Aorta (tissue), 5 donors: ENCODE measurements at regions not wholly inside any gene's neighbourhood (a gene's known extent, or its start where the extent isn't known, plus 50 kb on each side); places are given as distances from the start of the nearest gene placed in this dataset.

Experiments
- ATAC-seq: fragments of 200-7000 bp; cut with Tn5 transposase; one replicate; pipeline ENCODE4 v1.9.1; 2022; ENCODE audit warnings: moderate library complexity; ENCODE audit not compliant: low FRiP score
- DNase-seq, 2 donors: peaks; one replicate each; pipeline ENCODE4 v3.0.0-alpha.2; 2020
- H3K27ac ChIP-seq, 2 donors: one replicate each; pipeline ENCODE4 v1.5.1; 2013; ENCODE audit warnings: low read length in 2 of 2, mild to moderate bottlenecking in 2 of 2, moderate library complexity in 2 of 2, control low read depth in 1 of 2, inconsistent platforms in 1 of 2, low read depth in 1 of 2
- H3K27me3 ChIP-seq, 2 donors: one replicate each; pipeline ENCODE4 v1.6.1; 2013; ENCODE audit warnings: control low read depth in 1 of 2, low read length in 1 of 2, mild to moderate bottlenecking in 1 of 2, moderate library complexity in 1 of 2; ENCODE audit not compliant: insufficient read depth in 2 of 2, control insufficient read depth in 1 of 2
- H3K36me3 ChIP-seq, 2 donors: one replicate each; pipeline ENCODE4 v1.6.1; 2013; ENCODE audit warnings: control low read depth in 1 of 2, low read length in 1 of 2, mild to moderate bottlenecking in 1 of 2; ENCODE audit not compliant: insufficient read depth in 2 of 2, control insufficient read depth in 1 of 2
- H3K4me1 ChIP-seq, 2 donors: one replicate each; pipeline ENCODE4 v1.6.1; 2013; ENCODE audit warnings: low read length in 2 of 2, control low read depth in 1 of 2, mild to moderate bottlenecking in 1 of 2, moderate library complexity in 1 of 2; ENCODE audit not compliant: insufficient read depth in 2 of 2, control insufficient read depth in 1 of 2
- H3K4me3 ChIP-seq, 2 donors: one replicate each; pipeline ENCODE4 v1.5.1; 2013; ENCODE audit warnings: low read length in 2 of 2, control low read depth in 1 of 2, mild to moderate bottlenecking in 1 of 2
- H3K9me3 ChIP-seq: one replicate; pipeline ENCODE4 v1.6.1; 2013; ENCODE audit warnings: mild to moderate bottlenecking, low read length; ENCODE audit not compliant: control insufficient read depth
- WGBS, 2 donors: extraction: QIAGEN DNeasy Blood & Tissue Kit; methylation state at CpG; one replicate each; pipeline ENCODE4 v1.1.7; 2013; 5-methylcytosine and 5-hydroxymethylcytosine counted together
- intact Hi-C, 2 donors: fragments of 100-400 bp; cut with DNase I; formaldehyde crosslinking; loops; one replicate each; pipeline versions ENCODE4 v1.14.2 to v1.15.0; 2022
- donor health status: healthy with polysubstance abuse.
- donor health status: Bipolar disorder and iron deficiency.
- donor health status: DM: no; HTN: no; CAD: no.
- donor health status: DM: no; HTN: no; CAD: no.
- donor health status: DM: yes; HTN: yes; CAD: no.

DNA sequence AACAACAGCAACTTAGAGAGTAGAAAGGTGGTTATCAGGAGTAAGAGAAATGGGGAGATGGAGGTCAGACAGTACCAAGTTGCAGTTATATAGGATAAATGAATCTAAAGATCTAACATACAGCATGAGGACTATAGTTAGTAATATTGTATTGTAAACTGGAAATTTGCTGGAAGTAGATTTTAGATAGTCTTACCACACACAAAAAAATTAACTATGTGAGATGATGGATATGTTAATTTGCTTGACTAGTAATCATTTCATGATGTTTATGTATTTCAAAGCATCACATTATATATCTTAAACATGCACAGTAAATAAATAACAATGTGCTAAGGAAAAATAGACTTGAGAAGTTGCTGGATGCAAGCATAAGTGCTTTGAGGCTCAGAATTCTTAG, 622.1 kb downstream of the CCDC171 start:
- Histone ChIP-seq H3K4me3 (no peak overlapping the region), H3K4me1 (no peaks in the 10 kb centered on the region), H3K9me3 (no peaks in the 10 kb centered on the region), H3K36me3 (no peaks in the 10 kb centered on the region), H3K27me3 (no peaks in the 10 kb centered on the region), H3K27ac (no peak overlapping the region)
- DNase-seq (no peak), ATAC-seq (no peak)
- intact Hi-C loops, result no loop called here

- H3K4me1 ChIP-seq, result no peaks in the 10 kb centered on the region
- H3K27me3 ChIP-seq, result no peaks in the 10 kb centered on the region
- H3K36me3 ChIP-seq, result no peaks in the 10 kb centered on the region
- no peaks in the 10 kb centered on the region for H3K9me3 ChIP-seq
- intact Hi-C loops, result no loop called here
- 94% methylated on average over 3 of the region's 3 CpGs for WGBS, 2 donors
- no peak overlapping the region for H3K27ac ChIP-seq
- H3K4me3 ChIP-seq, result no peak overlapping the region
- no peak for DNase-seq
- no peak for ATAC-seq
These were observed 622.6 kb downstream of the CCDC171 start for GRCh38 chr9:16175461-16175860.

GRCh38 chr9:16178294-16178693, 625.5 kb downstream of the CCDC171 start:
- Histone ChIP-seq H3K4me1 (no peaks in the 10 kb centered on the region), H3K4me3 (no peak overlapping the region), H3K36me3 (no peaks in the 10 kb centered on the region), H3K27me3 (no peaks in the 10 kb centered on the region), H3K27ac (no peak overlapping the region), H3K9me3 (no peaks in the 10 kb centered on the region)
- no peak for ATAC-seq
- DNase-seq, result no peak
- intact Hi-C loops, result no loop called here

- H3K4me1 ChIP-seq, result no peaks in the 10 kb centered on the region
- H3K27me3 ChIP-seq, result no peaks in the 10 kb centered on the region
- no peak overlapping the region for H3K4me3 ChIP-seq
- no peaks in the 10 kb centered on the region for H3K36me3 ChIP-seq
- 84 to 93% methylated on average over 5 of the region's 5 CpGs for WGBS, 2 donors
- DNase-seq (no peak), ATAC-seq (no peak)
- no peak overlapping the region for H3K27ac ChIP-seq
- intact Hi-C loops, result no loop called here
- H3K9me3 ChIP-seq, result no peaks in the 10 kb centered on the region
These were observed 626.7 kb downstream of the CCDC171 start for GRCh38 chr9:16179566-16179965.

DNA sequence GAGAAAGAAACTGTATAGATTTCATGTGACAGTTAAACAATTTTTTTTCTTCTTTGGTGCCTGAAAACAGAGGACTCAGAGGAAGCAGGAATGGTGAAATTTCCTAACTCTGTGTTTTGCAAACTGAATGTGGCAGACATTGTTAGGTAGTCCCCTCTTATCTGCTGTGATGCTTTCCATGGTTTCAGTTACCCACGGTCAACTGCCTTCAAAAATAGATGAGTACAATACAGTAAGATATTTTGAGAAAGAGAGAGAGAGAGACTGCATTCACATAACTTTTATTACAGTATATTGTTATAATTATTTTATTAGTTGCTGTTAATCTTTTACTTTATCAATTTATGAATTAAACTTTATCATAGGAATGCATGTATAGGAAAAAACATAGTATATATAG, 627.2 kb downstream of the CCDC171 start:
- H3K4me3 ChIP-seq, result no peak overlapping the region
- no peaks in the 10 kb centered on the region for H3K36me3 ChIP-seq
- no peaks in the 10 kb centered on the region for H3K4me1 ChIP-seq
- ATAC-seq (no peak), DNase-seq (no peak)
- no peaks in the 10 kb centered on the region for H3K27me3 ChIP-seq
- WGBS, 2 donors, result 56 to 68% methylated on average over 1 of the region's 1 CpG
- no peak overlapping the region for H3K27ac ChIP-seq
- H3K9me3 ChIP-seq, result no peaks in the 10 kb centered on the region
- intact Hi-C loops, result no loop called here

GRCh38 chr9:16180546-16180945, 627.7 kb downstream of the CCDC171 start:
- H3K36me3 ChIP-seq, result no peaks in the 10 kb centered on the region
- DNase-seq (no peak), ATAC-seq (no peak)
- WGBS, 2 donors, result 10 to 11% methylated on average over 2 of the region's 2 CpGs
- H3K27me3 ChIP-seq, result no peaks in the 10 kb centered on the region
- H3K4me1 ChIP-seq, result no peaks in the 10 kb centered on the region
- H3K27ac ChIP-seq, result peak overlapping the region in 1 of 2 donors; percentile 43
- H3K4me3 ChIP-seq, result no peak overlapping the region
- intact Hi-C loops, result no loop called here
- H3K9me3 ChIP-seq, result no peaks in the 10 kb centered on the region

DNA sequence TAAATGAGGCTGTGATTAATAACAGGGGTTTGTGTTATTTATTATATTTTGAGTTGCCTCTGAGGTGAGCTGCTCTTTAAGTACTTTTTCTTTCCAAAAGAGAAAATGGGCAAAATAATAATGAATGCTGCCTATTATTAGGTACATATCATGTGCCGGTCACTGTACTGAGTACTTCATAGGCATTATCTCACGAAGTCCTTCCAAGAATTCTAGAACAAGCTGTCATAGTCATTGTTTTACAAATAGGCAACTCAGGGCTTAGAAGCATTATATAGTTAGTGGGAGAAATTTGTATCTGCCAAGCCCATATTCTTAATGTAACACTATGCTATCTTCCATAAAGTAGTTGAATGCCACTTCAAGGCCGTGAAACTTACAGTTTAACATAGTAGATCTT, 628.7 kb downstream of the CCDC171 start:
- intact Hi-C loops, result no loop called here
- Histone ChIP-seq H3K27me3 (no peaks in the 10 kb centered on the region), H3K4me1 (no peaks in the 10 kb centered on the region), H3K36me3 (no peaks in the 10 kb centered on the region), H3K9me3 (no peaks in the 10 kb centered on the region), H3K4me3 (no peak overlapping the region), H3K27ac (no peak overlapping the region)
- DNase-seq (no peak), ATAC-seq (no peak)
- WGBS, 2 donors, result 76 to 86% methylated on average over 3 of the region's 3 CpGs

GRCh38 chr9:16182784-16183183, 629.9 kb downstream of the CCDC171 start:
- no peaks in the 10 kb centered on the region for H3K9me3 ChIP-seq
- ATAC-seq (no peak), DNase-seq (no peak)
- H3K4me1 ChIP-seq, result no peaks in the 10 kb centered on the region
- H3K27me3 ChIP-seq, result no peaks in the 10 kb centered on the region
- 97 to 99% methylated on average over 6 of the region's 6 CpGs for WGBS, 2 donors
- intact Hi-C loops, result no loop called here
- no peak overlapping the region for H3K27ac ChIP-seq
- H3K36me3 ChIP-seq, result no peaks in the 10 kb centered on the region
- no peak overlapping the region for H3K4me3 ChIP-seq

DNA sequence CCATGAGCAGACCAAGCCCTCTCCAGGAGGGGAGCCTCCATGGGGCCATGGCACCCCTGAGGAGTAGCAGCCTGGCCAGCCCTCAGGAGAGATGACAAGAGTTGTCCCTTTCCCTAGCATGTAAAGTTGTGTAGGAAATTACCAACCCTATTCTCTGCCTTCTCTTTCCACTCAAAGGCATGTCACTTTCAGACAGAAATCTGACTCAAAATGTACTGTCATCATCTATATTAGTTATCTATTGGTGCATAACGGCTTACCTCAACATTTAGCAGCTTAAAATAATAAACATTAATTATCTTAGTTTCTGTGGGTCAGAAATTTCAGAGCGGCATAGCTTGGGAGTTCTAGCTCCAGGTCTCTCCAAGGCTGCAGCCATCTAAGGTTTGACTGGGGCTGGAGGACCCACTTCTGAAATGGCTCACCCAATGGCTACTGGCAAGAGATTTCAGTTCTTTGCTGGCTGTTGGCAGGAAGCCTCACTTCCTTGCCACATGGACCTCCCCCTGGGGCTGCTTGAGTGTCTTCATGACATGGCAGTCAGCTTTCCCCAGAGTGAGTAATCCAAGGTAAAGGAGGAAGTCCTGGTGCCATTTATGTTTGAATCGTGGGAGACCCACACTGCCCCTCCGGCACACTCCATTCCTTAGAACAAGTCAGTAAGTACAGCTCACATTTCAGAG, 632.3 kb downstream of the CCDC171 start:
- ATAC-seq (no peak), DNase-seq (no peak)
- H3K27me3 ChIP-seq, result no peaks in the 10 kb centered on the region

More for the DNA sequence above, 632.3 kb downstream of the CCDC171 start:
- 82 to 89% methylated on average over 4 of the region's 4 CpGs for WGBS, 2 donors
- H3K4me1 ChIP-seq, result no peaks in the 10 kb centered on the region
- H3K4me3 ChIP-seq, result no peak overlapping the region
- no peaks in the 10 kb centered on the region for H3K36me3 ChIP-seq
- H3K27ac ChIP-seq, result no peak overlapping the region
- H3K9me3 ChIP-seq, result no peaks in the 10 kb centered on the region
- intact Hi-C loops, result no loop called here
